Activated CD4-positive, alpha-beta T cell treated with anti-CD3 and anti-CD28 coated beads, Interleukin-2, amount 10 ng/mL, durations not matched to agents 7 days and 5 days (primary cell): ENCODE measurements at regions not wholly inside any gene's neighbourhood (a gene's known extent, or its start where the extent isn't known, plus 50 kb on each side); places are given as distances from the start of the nearest gene placed in this dataset.

ENCODE experiments used
- CTCF ChIA-PET: fragments of 350-600 bp; sonication (Branson Sonifier 250); formaldehyde crosslinking; loops from one replicate; lab custom pipeline; 2021; ENCODE audit warnings: antibody characterized with exemption; lab: Charles Lee
- POLR2A ChIA-PET: fragments of 350-600 bp; sonication (Branson Sonifier 250); formaldehyde crosslinking; loops from one replicate; lab custom pipeline; 2021; ENCODE audit warnings: antibody characterized with exemption; lab: Charles Lee
- DNase-seq: peaks from one replicate; pipeline ENCODE4 v3.0.0-alpha.2; 2020
- H3K27ac Mint-ChIP-seq: one replicate; pipeline ENCODE4 v1.8.0; 2021; ENCODE audit warnings: mild to moderate bottlenecking, moderate library complexity, mixed read lengths
- H3K27me3 Mint-ChIP-seq: one replicate; pipeline ENCODE4 v1.8.0; 2021; ENCODE audit warnings: mixed read lengths
- H3K36me3 Mint-ChIP-seq: one replicate; pipeline ENCODE4 v1.8.0; 2021; ENCODE audit warnings: low read depth, mixed read lengths
- H3K4me1 Mint-ChIP-seq: one replicate; pipeline ENCODE4 v1.8.0; 2021; ENCODE audit warnings: mixed read lengths
- H3K4me3 Mint-ChIP-seq: one replicate; pipeline ENCODE4 v1.8.0; 2021; ENCODE audit warnings: mild to moderate bottlenecking, moderate library complexity, mixed read lengths
- H3K9me3 Mint-ChIP-seq: one replicate; pipeline ENCODE4 v1.8.0; 2021; ENCODE audit warnings: mixed read lengths

DNA sequence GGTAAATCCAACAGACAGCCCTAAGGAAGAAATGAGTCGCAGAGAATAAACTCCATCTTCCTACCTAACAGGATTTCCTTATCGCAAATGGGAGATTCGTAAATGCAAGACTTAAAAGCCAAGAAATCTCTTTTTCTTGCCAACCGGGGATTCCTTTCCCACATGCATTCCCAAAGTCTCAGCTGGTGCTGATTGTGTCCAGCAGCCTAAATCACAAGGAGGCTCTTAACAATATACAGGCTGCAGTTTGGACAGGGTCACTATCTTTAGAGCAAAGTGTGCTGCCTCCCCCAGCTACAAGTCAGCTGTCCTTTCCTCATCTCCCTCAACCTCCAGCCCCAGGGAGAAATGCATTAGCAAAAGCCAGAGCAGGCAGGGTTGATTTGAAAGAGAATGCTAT lies 189.8 kb upstream of the PLXNA2 start:
- Mint-ChIP-seq H3K4me1 (no peaks in the 10 kb centered on the region), H3K9me3 (no peaks in the 10 kb centered on the region), H3K36me3 (no peaks in the 10 kb centered on the region), H3K27me3 (peaks cover 2% of the 10 kb centered on the region), H3K4me3 (no peak overlapping the region), H3K27ac (no peak overlapping the region)
- ChIA-PET POLR2A (no interaction called here), CTCF (no interaction called here)
- DNase-seq: no peak

DNA sequence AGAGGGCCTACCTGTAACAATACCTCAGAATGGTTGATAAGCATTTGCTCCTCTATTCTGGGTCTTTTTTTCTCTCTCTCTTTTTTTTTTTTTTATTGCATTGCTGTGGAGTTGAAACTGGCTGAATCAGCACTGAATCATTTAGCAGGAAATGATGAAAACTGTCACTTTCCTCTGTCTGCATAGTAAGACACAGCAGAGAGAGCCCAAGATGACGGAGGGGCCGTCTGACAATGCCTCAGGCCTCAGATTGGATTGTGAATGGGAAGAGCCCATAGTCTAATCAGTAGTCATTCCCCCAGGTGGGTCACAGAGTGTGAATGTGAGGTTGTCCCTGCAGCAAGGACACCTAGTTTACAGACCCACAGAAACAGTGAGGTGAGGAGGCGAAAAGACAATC lies 193.2 kb upstream of the PLXNA2 start:
- Mint-ChIP-seq H3K27ac (no peak overlapping the region), H3K4me3 (no peak overlapping the region), H3K9me3 (no peaks in the 10 kb centered on the region), H3K27me3 (no peaks in the 10 kb centered on the region), H3K36me3 (no peaks in the 10 kb centered on the region), H3K4me1 (no peaks in the 10 kb centered on the region)
- no peak for DNase-seq
- ChIA-PET POLR2A (no interaction called here), CTCF (no interaction called here)

GRCh38 chr1:208438112-208438699 lies 194.0 kb upstream of the PLXNA2 start:
- CTCF ChIA-PET: no interaction called here
- H3K4me3 Mint-ChIP-seq: no peak overlapping the region
- no peak for DNase-seq
- H3K36me3 Mint-ChIP-seq: no peaks in the 10 kb centered on the region
- peaks cover 3% of the 10 kb centered on the region for H3K9me3 Mint-ChIP-seq
- no peaks in the 10 kb centered on the region for H3K4me1 Mint-ChIP-seq
- H3K27ac Mint-ChIP-seq: no peak overlapping the region
- H3K27me3 Mint-ChIP-seq: no peaks in the 10 kb centered on the region
- POLR2A ChIA-PET: no interaction called here

GRCh38 chr1:208445758-208446203 lies 201.6 kb upstream of the PLXNA2 start:
- H3K27me3 Mint-ChIP-seq: peaks cover 1% of the 10 kb centered on the region
- POLR2A ChIA-PET: no interaction called here
- no peak overlapping the region for H3K27ac Mint-ChIP-seq
- no peaks in the 10 kb centered on the region for H3K4me1 Mint-ChIP-seq
- no peak for DNase-seq
- CTCF ChIA-PET: no interaction called here
- H3K36me3 Mint-ChIP-seq: no peaks in the 10 kb centered on the region
- H3K4me3 Mint-ChIP-seq: no peak overlapping the region
- H3K9me3 Mint-ChIP-seq: peaks cover 3% of the 10 kb centered on the region

DNA sequence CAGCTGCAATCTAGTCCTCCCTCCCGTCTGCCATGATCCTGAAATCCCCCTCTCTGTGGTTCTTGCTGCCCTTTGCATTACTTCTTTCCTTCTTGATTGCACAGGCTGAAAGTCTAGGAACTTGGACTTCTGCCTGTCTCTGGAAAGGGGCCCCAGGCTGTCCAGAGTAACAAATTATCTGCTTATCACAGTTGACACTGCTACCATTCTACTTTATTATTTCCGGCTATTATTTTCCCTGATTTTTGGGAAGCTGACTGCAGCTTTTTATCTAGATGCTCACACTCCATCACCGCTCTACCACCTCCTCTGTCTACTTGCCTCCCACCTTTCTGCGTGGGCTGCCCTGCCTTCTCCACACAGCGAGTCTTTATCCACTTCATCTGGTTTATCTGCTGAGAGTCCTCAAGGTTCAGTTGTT lies 202.1 kb upstream of the PLXNA2 start:
- no peak for DNase-seq
- ChIA-PET CTCF (no interaction called here), POLR2A (no interaction called here)
- H3K4me1 Mint-ChIP-seq: no peaks in the 10 kb centered on the region
- H3K4me3 Mint-ChIP-seq: no peak overlapping the region
- H3K27ac Mint-ChIP-seq: no peak overlapping the region
- peaks cover 3% of the 10 kb centered on the region for H3K9me3 Mint-ChIP-seq
- no peaks in the 10 kb centered on the region for H3K36me3 Mint-ChIP-seq
- peaks cover 1% of the 10 kb centered on the region for H3K27me3 Mint-ChIP-seq

- no peak overlapping the region for H3K27ac Mint-ChIP-seq
- no peak overlapping the region for H3K4me3 Mint-ChIP-seq
- peaks cover 1% of the 10 kb centered on the region for H3K27me3 Mint-ChIP-seq
- DNase-seq: no peak
- H3K9me3 Mint-ChIP-seq: no peaks in the 10 kb centered on the region
- CTCF ChIA-PET: no interaction called here
- POLR2A ChIA-PET: no interaction called here
- H3K36me3 Mint-ChIP-seq: no peaks in the 10 kb centered on the region
- H3K4me1 Mint-ChIP-seq: no peaks in the 10 kb centered on the region
These were observed 204.2 kb upstream of the PLXNA2 start for GRCh38 chr1:208448425-208448824.

DNA sequence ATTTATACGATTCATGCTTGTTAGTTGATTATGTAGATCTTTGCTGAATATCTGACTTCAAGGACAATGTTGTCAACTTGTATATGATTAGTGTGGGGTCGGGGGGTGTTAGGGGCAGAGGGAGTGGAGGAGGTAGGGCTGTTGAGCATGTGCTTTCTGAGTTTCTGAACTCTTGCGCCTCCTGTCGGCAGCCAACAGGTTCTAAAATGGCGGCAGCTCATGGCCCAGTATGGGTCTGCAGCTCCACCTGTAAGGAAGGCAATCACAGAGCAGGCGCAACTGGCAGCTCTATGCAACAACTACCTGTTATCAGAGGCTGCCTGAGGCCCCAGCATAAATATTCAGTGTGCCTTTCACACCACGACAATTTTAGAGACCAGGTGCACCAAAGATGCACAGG lies 205.8 kb upstream of the PLXNA2 start:
- ChIA-PET CTCF (interaction anchor here (0.6 kb wide), 1 partner anchor 27 kb away, joined by 3 read pairs; no protein-coding TSS in a partner anchor), POLR2A (no interaction called here)
- DNase-seq: no peak
- Mint-ChIP-seq H3K27me3 (peaks cover 1% of the 10 kb centered on the region), H3K4me3 (no peak overlapping the region), H3K36me3 (no peaks in the 10 kb centered on the region), H3K9me3 (no peaks in the 10 kb centered on the region), H3K27ac (no peak overlapping the region), H3K4me1 (no peaks in the 10 kb centered on the region)

DNA sequence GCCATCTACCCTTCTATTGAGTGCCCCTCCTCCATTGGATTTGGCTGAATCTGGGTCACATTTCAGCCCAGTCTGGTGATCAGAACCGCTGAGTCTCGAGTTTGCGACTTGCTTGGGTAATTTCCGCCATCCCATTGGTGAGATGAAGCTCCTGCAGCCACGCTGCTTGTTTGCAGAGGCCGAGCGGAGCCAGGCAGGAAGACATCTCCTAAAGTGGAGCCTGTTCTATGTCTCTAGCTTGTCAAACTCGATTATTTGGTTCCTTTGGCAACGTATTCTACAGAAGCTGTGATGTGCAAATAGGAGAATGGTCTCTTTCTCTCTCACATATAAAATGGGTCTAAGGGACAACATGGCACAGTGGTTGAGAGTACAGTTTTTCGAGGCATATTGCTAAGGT lies 206.8 kb upstream of the PLXNA2 start:
- H3K4me3 Mint-ChIP-seq: no peak overlapping the region

GRCh38 chr1:208455821-208456220 lies 211.6 kb upstream of the PLXNA2 start:
- POLR2A ChIA-PET: no interaction called here
- H3K27ac Mint-ChIP-seq: no peak overlapping the region
- H3K27me3 Mint-ChIP-seq: no peaks in the 10 kb centered on the region
- no peaks in the 10 kb centered on the region for H3K4me1 Mint-ChIP-seq
- no peak for DNase-seq
- H3K4me3 Mint-ChIP-seq: no peak overlapping the region
- no peaks in the 10 kb centered on the region for H3K9me3 Mint-ChIP-seq
- CTCF ChIA-PET: no interaction called here
- no peaks in the 10 kb centered on the region for H3K36me3 Mint-ChIP-seq

More for the DNA sequence above, 206.8 kb upstream of the PLXNA2 start:
- no peak overlapping the region for H3K27ac Mint-ChIP-seq
- ChIA-PET POLR2A (no interaction called here), CTCF (no interaction called here)
- H3K36me3 Mint-ChIP-seq: no peaks in the 10 kb centered on the region
- DNase-seq: no peak
- no peaks in the 10 kb centered on the region for H3K9me3 Mint-ChIP-seq
- H3K4me1 Mint-ChIP-seq: no peaks in the 10 kb centered on the region
- peaks cover 1% of the 10 kb centered on the region for H3K27me3 Mint-ChIP-seq

GRCh38 chr1:208456487-208456886 lies 212.3 kb upstream of the PLXNA2 start:
- no peak overlapping the region for H3K4me3 Mint-ChIP-seq
- H3K27me3 Mint-ChIP-seq: no peaks in the 10 kb centered on the region
- CTCF ChIA-PET: no interaction called here
- POLR2A ChIA-PET: no interaction called here
- H3K4me1 Mint-ChIP-seq: no peaks in the 10 kb centered on the region
- H3K36me3 Mint-ChIP-seq: no peaks in the 10 kb centered on the region
- H3K9me3 Mint-ChIP-seq: no peaks in the 10 kb centered on the region
- no peak for DNase-seq
- no peak overlapping the region for H3K27ac Mint-ChIP-seq

GRCh38 chr1:208460823-208461222 lies 216.6 kb upstream of the PLXNA2 start:
- Mint-ChIP-seq H3K4me1 (no peaks in the 10 kb centered on the region), H3K4me3 (no peak overlapping the region), H3K36me3 (no peaks in the 10 kb centered on the region), H3K27ac (no peak overlapping the region), H3K9me3 (no peaks in the 10 kb centered on the region), H3K27me3 (peaks cover 1% of the 10 kb centered on the region)
- ChIA-PET POLR2A (no interaction called here), CTCF (no interaction called here)
- no peak for DNase-seq

DNA sequence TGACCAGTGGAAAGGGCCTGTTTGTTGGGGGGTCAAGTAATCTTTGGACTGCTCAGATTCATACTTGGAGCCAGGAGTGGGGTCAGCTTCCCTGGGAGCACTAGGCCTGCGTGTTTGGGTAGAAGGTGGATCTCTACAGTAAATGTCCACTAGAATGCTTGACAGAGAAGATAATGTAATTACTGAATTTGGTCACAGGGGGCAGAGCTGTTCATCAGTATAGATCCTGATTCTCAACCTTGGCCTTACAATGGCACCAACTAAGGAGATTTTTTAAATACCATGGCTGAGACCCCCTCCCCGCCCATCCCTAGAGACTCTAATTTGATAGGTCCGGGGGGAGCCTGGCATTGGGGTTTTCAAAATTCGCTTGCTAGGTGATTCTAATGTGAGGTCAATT lies 217.5 kb upstream of the PLXNA2 start:
- ChIA-PET CTCF (no interaction called here), POLR2A (no interaction called here)
- Mint-ChIP-seq H3K36me3 (no peaks in the 10 kb centered on the region), H3K9me3 (no peaks in the 10 kb centered on the region), H3K4me1 (no peaks in the 10 kb centered on the region), H3K4me3 (no peak overlapping the region), H3K27me3 (peaks cover 1% of the 10 kb centered on the region), H3K27ac (no peak overlapping the region)
- DNase-seq: no peak

DNA sequence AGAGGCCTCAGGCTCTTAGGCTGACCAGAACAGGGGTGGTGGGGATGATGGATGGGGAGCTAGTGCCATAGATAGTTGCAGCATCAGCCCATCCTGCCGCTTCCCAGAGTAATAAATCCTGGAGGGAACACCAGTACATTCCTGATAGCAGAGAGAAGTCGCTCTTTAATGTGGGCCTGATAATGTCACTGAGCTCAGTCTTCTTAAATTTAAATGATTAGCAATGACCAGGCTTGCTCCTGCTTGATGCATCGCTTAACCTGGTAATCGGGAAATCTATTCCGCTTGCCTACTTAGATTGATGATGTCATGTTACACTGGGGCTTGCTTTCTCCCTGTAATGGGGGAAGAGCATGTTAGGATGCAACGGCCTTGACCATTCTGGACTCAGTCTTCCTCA lies 218.6 kb upstream of the PLXNA2 start:
- H3K4me3 Mint-ChIP-seq: no peak overlapping the region
- ChIA-PET CTCF (no interaction called here), POLR2A (no interaction called here)
- peaks cover 1% of the 10 kb centered on the region for H3K27me3 Mint-ChIP-seq
- H3K27ac Mint-ChIP-seq: no peak overlapping the region
- DNase-seq: no peak
- H3K9me3 Mint-ChIP-seq: no peaks in the 10 kb centered on the region
- H3K36me3 Mint-ChIP-seq: no peaks in the 10 kb centered on the region
- no peaks in the 10 kb centered on the region for H3K4me1 Mint-ChIP-seq

DNA sequence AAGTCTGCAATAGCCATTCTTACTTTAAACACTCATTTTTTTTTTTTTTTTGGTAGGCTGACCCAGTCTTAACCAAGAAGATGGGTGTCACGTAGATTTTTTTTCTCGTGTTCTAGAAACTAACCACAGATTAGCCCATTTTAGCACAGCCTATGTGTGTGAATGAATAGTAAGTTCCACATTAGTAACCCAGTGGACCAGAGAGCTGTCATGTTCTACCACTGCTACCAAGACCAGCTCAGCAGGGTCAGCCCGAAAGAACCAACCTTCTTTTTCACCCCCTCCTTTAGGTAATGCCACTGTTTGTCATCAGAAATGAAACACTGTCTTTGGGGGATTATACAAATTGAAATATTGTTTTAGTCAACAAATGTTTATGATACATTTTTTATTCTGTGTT lies 221.1 kb upstream of the PLXNA2 start:
- ChIA-PET POLR2A (no interaction called here), CTCF (no interaction called here)
- H3K4me1 Mint-ChIP-seq: no peaks in the 10 kb centered on the region
- no peak for DNase-seq
- no peak overlapping the region for H3K27ac Mint-ChIP-seq
- H3K27me3 Mint-ChIP-seq: peaks cover 1% of the 10 kb centered on the region
- no peak overlapping the region for H3K4me3 Mint-ChIP-seq
- H3K36me3 Mint-ChIP-seq: no peaks in the 10 kb centered on the region
- no peaks in the 10 kb centered on the region for H3K9me3 Mint-ChIP-seq
